ENCODE measurements at regions not wholly inside any gene's neighbourhood (a gene's known extent, or its start where the extent isn't known, plus 50 kb on each side); places are given as distances from the start of the nearest gene placed in this dataset.

DNA sequence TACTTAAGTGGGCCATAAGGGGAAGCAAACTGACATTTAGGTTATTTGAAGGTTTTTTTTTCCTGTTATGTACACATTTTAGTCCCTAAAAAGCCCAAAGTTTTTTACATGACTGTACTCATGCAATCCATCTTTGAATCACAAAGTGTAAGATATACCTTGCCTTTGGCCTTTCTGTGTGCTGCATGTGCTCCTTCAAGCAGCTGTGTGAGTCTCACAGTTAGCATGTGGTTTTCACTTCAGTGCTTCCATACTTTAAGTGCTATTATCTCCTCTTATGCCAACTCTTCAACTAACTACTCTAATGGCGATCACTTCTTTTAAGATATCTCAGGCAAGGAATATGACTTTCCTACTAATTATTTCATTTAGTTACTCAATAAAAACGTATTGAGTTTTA is 597.1 kb upstream of the ACVR2A start:
- no peak for DNase-seq

DNA sequence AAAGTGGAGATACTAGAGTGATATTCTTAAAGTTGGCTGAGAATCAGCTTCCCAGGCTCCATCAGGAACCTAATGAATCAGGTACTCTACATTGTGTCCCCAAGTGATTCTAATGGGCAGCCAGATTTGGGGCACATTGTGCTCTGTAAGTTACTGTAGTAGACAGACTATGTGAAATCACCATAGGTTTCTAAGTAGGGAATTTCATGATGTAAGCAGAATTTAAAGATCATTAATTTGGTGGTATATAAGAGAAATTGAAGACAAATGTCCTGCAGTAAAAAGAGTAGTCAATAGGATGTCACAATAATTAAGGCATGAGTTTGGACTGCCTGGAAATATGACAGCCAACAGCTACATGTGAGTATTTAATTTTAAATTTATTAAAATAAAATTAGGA is 602.4 kb upstream of the ACVR2A start:
- DNase-seq, result no peak

DNA sequence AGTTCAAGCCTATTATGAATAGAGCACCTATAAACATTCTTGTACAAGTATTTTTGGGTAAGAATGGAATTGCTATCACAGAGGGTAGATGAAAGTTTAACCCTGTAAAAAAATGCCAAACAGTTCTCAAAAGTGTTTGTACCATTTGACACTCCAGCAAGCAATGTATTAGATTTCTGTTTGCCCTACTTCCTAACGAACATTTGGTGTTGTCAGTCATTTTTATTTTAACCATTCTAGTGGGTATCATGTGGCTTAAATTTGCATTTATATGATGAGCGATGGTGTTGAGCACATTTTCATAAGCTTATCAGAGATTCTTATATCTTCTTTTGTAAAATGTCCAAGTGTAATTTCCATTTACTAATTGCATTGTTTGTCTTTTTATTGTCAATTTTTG is 608.2 kb upstream of the ACVR2A start:
- no peak for DNase-seq

DNA sequence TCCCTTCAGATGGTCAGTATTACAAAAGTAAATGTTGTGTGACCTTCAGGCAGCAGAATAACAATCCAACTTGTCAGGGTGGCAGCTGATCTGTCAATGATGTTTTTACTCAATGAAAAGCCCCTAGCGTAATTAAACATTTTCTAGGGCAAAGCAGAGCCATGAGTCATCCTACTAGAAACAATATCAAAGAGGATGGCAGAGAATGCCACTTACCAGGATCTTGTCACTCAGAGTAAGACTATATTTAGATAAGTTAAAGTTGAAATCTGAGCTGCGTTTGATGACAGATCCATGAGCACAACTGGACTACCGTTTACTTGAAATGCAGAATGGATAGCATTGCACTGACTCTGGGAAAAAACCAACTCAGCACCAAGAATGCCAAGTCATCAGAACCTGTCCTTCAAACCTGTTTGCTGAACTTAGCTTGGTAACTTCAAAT is 612.6 kb upstream of the ACVR2A start:
- DNase-seq, result no peak

DNA sequence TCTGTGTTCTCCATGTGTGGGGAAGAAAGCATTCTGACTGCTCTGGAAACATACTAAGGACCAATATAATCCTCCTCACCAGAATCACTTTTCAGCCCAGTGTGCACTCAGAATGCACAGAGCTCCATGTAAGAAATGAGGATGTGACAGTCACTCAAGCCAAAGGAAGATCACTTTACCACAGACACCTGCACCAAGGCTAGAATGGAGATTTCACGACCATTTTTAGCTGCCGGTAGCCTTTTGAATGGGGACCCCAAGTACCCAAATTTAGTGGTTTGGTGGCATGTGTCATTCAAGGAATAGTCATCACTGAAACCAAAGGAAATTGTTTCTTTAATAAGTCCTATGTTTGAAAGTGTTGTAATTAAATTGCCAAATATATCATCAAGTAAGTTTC is 613.2 kb upstream of the ACVR2A start:
- DNase-seq, result no peak

DNA sequence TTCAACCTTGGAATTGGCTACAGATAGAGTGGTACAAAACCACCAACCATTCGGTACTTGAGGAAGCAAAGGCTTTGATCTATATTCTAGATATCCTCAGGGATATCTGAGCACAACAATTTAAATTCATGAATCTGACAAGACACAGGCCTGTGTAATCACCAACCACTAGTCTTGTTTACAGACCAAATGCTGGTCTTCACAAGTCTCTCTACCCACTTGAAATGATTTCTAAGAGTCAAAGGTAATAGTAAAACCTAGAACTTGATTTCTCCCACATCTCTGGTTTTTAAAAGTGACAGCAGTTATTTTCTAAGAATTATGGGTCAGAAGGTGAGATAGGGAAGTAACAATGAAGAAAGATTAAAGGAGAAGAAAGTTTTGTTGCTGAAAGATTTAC is 613.7 kb upstream of the ACVR2A start:
- no peak for DNase-seq

DNA sequence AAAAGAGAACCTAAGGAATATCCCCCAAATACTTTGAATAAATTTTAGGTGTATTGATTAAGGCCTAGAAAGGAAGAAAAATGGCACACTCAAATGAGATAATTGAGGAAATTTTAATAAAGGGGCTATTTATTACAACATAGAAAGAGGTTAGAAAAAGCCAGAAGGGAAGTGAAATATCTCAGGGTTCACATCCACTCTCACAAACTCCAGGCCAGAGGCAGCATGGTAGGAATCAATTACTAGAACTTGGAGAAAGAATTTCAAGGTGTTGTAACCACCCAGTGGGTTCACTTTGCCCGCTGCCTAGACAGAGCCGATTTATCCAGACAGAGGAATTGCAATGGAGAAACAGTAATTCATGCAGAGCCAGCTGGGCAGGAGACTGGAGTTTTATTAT is 617.5 kb upstream of the ACVR2A start:
- no peak for DNase-seq

DNA sequence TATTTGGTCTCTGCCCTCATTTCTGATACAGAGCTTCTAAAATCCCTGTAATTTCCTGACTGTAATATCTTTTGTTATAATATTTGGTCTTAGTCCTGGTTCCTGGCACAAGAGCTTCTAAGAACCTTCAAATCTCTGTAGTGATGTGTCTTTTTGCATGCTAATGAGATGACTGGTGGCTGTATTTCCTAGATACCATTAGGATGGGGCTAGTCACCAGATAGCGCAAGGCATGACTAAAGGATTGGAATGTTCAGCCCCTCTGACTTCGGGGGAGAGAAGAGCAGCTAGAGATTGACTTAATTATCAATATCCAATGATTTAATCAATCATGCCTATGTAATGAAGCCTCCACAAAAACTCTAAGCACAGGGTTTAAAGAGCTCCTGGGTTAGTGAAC is 620.8 kb upstream of the ACVR2A start:
- DNase-seq, result no peak

DNA sequence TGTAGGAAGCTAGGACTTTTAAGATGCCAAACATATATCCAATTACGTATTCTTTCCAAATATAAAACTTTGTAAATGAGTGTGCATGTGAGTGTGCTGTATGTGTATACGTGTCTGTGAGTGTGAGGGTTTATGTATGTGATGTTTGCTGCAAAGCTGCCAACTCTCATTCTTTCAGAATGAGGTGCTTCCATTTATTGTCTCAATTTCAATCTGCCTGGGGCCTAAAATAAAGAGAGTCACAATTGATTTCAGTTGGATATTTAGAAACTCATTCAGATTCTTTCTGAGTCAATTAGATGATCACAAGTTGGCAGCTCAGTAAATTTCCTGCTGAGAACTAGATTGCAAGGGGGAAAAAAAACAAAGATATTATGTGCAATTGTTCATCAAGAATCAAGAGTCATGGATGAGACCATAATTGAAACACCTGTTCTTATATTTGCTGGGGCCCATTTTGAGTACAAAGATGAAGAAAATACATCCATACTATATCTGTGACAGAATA is 621.2 kb upstream of the ACVR2A start:
- peak; percentile 50 for DNase-seq

DNA sequence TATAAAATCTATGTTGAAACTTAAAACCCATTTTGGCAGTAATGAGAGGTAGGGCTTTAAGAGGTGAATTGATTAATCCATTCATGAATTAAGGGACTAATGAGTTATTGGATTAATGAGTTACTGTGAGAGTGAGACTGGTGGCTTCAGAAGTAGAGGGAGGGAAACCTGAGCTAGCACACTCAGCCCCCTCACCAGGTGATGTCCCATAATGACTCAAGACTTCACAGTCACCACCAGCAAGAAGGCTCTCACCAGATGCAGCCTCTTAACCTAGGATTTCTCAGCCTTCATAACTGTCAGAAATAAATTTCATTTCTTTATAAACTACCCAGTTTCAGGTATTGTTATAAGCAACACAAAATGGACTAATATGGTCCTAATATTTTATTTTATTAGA is 621.7 kb upstream of the ACVR2A start:
- no peak for DNase-seq

DNA sequence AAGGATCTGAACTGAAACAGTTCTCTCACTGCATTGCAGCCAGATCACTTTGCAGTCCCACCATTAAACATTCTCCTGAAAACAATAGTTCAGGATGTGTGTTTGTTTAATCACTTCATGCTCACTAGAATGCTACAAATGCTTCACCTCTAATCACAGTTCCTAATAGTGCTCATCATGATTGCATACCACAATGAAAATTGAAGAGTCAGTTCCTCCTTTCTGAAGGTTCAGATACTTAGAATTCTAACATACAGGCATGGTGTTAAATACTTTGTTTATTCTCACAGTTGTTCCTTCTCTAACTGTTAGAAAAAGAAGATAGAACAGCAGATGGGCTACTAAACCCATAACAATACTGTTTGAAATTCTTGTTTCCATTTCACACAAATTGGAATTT is 622.3 kb upstream of the ACVR2A start:
- no peak for DNase-seq

DNA sequence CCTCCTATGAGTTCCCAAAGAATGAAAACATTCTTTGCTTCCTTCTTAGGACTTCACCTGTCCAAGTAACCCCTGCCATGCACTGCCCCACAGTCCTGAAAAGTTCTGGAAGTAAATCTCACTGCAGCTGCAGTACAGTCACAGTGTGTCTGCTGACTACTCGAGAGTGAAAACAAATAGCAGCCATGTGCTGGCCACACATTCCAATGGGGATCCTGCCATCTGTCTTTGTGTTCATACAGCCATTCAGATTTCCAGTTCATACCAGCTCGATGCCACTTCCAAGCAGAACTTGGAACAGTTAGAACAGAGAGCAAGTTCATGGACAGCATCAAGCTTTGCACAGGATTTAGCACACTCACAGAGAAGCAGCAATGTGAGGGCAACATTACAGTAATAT is 629.9 kb upstream of the ACVR2A start:
- no peak for DNase-seq

DNA sequence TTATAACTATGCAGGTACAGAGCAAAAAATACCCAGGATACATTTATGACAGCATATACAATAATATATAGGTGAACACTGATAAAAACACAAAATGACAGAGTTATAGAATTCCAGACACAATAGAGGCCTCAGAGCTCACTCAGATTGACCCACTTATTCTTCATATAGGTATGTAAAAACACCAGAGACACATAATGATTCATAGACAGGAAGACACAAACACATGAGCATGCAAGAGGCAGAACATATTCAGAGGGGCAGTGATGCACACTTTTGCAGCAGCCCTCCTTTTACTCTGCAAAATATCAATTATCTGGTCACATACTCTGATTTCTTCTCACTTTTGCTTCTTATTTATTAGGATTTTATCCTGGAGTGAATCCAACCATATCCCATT is 633.3 kb upstream of the ACVR2A start:
- no peak for DNase-seq

DNA sequence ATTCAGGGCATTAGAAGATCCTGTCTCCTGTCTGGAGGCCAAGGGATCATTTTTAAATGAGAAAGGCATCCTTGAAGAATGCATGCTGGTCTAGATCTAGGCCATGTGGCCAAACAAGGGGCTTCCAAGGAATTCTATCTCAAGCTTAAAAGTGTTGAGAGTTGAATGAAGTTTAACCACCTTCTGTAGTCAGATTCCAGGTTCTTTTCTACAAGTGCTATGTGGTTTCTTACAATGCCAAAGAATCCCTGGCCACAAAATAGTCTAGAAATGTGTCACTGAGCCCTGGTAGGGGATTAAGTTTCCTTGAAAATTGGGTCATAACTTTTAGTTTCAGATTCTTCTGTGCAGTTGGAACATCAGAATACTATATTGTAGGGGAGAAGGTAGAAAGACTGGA is 640.7 kb upstream of the ACVR2A start:
- DNase-seq, result no peak

DNA sequence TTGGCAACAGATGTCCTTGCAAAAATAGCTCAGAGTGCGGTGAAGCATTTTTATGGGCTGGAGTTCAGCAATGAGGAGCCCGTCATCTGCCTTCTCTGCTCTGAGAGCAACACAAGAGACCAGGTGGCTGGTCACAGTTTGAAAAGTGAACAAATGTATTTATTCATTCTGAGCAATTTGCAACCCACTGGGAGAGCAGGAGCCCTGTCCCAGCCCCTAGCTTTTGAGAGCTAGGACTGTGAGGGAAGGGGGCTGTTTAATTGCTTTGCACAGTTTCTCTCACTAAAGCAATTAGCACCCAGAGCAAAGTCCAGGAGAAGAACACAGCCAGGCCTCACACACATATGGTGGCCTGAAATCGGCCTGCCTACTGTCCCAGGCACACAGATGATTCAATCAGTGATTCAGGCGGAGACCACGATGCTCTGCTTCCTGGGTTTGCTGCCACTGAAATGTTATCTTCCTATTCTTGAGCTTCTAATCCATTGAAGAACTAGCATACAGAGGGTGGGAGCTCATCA is 646.1 kb upstream of the ACVR2A start:
- DNase-seq, result no peak

DNA sequence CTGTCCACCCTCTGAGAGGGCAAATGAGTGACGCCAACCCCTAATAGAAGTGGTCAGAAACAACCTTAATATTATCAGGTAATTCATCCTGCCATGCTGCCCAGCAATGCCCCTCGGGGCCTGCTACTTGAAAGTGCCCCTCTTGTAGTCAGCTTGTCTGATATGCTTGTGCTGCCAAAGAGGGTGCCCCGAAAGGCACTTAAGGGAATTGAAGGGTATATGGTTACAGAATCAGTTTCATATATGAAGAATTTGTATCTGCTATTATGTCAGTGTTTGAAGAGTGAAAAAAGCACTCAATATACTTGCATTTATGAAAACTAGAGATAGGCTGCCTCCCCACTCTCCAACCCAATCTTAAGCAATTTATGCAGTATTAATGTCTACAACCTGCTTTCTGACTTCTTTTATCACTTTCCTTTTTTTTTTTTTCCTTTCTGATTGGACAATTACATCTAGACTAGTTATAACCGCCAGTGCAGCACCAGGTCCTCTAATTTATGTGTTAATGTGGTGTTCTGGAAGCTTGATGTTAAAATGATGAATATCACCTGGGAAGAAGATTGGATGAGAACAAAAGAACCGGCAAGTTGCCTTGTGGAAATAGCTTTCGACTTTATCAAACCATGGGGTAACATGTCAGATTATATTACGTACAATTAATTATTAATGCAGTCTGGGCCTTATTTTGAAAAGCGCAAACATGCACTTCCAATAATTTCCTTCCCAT is 646.9 kb upstream of the ACVR2A start:
- no peak for DNase-seq

DNA sequence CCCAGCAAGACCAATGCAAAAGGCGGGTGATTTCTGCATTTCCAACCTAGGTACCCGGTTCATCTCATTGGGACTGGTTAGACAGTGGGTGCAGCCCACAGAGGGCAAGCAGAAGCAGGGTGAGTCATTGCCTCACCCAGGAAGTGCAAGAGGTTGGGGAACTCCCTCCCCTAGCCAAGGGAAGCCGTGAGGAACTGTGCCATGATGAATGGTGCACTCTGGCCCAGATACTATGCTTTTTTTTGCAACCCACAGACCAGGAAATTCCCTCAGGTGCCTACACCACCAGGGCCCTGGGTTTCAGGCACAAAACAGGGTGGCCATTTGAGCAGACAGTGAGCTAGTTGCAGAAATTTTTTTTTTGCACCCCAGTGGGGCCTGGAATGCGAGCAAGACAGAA is 662.6 kb upstream of the ACVR2A start:
- DNase-seq, result no peak

DNA sequence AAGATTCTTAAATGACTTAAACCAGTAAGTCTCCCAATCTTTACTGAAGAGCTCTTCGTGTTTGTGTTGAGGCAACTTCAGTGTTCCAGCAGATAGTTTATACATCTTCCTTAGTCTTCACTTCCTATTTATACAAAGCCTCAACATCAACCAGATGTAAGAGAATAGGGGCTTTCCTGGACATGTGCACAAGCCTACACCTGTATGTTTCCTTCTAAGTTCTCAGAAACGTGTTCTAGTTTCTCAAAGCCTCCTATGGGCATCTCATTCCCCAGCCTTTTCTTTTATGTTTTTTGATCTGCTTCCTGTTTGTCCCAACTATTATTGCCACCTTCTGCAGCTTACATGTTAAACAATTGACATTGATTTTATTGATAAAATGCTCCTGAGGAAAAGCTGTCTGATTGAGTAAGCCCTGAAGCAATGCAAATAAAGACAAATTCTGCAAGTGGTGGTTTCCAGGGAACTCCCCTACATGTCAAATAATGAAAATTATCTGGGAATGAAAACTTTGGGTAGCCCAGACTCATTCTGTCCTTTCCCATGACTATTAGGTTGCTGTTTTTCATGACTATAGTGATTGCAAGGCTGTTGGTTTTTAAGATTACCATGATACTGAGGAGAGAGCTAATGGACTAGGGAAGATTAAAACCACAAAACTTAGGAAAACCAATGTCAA is 663.3 kb upstream of the ACVR2A start:
- no peak for DNase-seq

DNA sequence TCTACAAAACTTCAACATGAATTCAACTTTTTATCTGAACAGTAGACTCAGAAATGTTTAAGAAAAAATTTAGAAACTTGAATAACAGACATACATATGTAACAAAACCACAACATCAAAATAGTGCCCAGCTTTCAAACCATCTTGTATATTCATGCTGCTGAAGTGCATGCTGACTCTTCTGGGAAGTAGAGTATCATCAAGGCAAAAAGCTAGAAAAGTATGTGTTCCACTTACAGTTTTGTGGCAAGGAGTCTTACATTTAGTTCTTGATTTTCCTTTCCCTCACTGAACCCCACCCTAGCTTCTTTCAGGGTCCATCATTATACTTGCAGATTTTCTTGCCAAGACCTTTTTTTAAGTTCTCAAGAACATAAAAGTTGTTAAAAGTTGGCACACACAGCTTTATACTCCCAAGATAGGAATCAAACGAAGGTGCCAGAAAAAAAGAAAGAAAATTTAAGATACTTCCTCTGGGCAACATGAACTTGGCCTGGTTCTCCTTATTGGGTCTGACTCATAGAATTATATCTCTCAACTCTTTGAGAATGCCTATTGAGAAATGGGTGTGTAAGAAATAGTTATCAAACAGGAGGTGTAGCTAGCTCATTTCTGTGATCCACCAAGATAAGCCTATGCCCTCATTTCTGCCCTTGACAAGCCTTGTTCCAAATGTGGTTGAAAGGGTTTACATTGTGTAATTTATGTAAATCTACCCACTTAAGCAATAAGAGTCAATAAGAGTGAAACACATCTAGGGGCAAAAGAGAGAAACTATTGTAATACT is 667.6 kb upstream of the ACVR2A start:
- no peak for DNase-seq

DNA sequence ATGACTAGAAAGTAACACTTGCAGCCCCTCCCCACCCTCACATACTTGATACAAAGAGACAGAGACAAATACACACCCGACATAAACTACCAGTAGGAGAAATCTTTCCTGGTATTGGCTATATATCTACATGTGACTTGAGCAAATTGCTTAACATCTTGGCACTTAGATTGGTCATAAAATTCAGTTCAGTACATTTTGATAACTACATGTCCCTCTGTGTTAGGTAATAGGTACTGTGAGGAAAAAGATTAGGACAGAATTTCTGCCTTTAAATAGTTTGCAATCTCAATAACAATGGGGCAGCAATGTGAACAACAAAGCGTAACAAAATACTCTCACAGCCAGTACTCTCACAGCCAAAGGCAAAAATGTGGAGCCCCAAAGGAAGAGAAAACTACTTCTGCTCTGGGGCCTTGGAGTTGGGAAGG is 670.0 kb upstream of the ACVR2A start:
- DNase-seq, result no peak

DNA sequence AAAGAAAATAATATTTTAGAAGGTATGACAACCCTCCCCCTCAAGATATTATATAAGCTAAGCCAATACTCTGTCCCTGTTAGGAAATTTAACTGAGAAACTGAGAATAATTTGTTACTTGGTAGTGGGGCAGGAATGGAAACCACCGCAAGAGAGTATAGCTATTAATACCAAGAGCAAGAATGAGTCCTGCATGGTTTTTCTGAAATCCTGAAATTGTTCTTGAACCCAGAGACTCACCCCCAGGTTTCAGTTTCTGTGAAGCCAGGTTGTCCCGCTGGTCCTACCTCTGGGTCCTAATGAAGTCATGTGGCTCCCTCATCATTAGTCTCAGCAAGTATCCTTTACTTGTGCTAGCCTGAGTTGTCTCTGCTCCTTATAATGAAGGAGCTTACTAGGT is 671.0 kb upstream of the ACVR2A start:
- no peak for DNase-seq

DNA sequence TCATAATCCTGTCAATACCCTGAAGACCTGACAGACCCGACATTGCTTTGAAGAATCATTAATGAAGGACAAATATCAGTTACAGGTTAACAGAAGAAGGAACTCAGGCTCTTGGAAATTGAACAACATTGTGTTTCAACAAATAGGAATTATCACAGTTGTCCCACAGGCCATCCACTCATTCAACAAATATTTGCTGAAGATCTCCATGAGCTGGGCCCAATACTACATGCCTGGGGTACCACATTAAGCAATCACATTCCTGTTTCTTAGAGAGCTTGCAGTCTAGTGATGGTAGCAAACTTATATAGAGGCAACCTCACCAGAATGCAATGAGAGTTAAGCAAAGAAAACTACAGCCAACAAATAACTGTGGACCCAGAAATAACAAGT is 671.6 kb upstream of the ACVR2A start:
- DNase-seq, result no peak

DNA sequence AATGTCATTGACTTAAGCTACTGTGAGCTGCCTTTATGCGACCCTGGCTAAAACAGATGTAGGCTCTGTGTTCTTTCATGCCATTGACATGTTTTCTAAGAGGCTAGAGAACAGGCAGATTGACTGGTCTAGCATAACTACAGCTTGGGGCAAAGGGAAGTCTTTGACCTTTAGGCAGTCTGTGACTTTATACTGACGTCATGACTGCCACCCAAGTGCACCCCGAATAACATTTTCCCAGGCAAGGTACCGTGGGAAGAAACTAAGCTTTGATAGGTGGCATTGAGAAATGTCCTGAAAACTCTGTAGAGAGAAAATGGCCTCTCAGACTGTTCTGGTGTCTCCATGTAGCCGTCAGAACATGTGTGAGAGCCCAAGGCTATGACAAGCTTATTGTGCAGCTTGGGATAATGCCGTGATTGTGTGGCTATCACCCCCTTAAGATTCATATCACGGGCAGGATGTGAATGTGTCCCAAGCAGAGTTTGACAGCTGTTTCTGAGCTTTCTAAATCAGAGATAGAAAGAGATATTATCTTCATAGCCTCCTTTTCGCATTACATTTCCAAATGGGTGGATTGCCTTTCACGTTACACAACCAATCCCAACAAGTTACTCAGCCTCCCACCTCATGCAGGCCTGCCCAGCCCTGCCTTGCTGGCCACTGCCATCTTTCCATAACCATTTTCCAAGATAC is 672.2 kb upstream of the ACVR2A start:
- no peak for DNase-seq
